ENCODE measurements at regions not wholly inside any gene's neighbourhood (a gene's known extent, or its start where the extent isn't known, plus 50 kb on each side); places are given as distances from the start of the nearest gene placed in this dataset.

DNA sequence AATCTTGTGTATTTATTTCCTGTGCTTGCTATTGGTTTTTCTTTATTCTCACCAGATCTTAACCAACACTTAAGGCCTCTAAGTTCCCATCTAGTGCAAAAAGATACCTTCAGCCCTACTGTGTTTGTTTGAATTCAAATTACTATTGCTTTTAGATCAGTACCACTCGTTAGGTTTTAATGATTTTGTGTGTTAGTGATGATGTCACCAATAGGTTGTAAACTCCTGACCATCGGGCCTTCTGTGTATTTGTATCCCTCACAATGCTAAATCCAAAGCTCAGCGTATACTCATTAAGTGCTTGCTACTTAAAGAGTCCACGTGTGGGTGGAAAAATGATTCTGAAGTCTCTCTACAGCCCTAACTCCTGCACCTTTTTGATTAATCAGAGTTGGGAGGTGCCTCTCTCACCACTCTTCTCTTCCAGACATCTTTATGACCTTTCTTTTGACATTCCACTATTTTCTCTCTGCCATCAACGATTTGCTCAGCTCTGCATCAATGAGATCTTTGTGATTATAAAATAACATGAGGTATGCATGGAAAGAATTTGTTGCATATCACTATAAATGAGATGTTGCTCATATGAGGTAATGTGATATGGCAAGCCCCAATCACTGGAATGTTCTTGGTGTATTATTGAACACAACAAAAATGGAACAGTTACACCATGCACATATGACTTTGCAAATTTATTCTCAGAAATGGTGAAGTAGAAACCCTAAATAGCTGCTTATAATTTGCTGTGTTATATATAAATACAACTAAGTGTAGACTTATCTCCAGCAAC, 55.1 kb upstream of the LAMA2 start:
- DNase-seq (ENCODE audit: low spot score) = peak; percentile 9

DNA sequence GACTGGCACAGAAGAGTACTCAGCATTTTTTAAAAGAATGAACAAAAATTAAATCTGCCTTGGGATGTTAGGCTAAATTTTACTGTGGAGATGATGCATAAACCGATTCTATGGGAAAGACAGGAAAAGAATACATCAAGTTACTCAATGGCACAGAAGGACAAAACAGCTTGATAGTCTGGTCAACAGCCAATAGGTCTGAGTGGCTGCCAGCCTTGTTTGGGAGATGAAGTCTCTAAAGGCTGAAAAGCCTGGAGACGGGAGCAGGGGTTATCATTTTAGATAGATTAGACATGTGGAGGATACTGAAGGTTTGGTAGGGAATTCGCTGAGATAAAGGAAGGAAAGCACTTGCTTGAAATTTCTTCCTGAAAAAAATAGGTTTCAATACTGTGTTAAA, 56.3 kb upstream of the LAMA2 start:
- no peak for DNase-seq (ENCODE audit: low spot score)

DNA sequence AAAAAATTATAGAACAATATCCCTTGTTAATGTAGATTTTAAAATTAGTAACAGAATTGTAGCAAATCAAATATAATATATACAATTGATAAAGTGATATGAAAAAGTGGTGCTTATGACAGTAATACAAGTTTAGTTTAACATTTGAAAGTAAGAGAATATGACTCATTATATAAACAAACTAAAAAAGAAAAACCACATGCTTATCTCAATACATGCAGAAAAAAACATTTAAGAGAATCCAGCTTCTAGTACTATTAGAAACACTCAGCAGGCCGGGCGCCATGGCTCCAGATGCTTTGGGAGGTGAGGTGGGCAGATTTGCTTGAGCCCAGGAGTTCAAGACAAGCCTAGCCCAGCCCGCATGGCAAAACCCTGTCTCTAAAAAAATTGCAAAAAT, 60.7 kb upstream of the LAMA2 start:
- no peak for DNase-seq (ENCODE audit: low spot score)

DNA sequence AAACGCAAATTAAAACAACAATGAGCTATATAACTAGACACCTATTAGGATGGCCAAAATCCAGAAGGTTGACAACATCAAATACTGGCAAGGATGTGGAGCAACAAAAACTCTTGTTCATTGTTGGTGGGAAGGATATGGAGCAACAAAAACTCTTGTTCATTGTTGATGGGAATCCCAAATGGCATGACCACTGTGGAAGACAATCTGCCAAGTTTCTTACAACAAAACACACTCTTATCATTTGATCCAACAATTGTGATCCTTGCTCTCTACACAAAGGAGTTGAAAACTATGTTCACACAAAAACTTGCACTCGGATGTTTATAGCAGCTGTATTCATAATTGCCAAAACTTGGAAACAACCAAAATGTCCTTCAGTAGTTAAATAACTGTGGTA, 61.8 kb upstream of the LAMA2 start:
- no peak for DNase-seq (ENCODE audit: low spot score)

DNA sequence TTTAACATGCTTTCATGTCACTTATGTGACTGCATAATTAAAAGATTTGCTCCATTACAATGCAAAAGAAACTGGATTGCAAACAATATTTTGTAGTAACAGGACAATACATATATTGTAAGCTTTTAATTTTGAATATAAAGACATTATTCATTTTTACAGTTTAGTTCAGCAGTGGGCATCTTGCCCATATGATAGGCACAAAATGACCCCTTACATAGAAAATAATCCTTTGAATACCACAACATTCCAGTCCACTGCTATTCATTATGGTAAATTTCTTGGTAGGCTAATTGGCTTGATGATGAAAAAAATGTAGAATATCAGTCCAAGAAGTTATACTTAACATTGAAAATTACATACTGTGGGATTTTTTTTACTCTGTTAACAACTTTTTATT, 74.1 kb upstream of the LAMA2 start:
- no peak for DNase-seq (ENCODE audit: low spot score)

DNA sequence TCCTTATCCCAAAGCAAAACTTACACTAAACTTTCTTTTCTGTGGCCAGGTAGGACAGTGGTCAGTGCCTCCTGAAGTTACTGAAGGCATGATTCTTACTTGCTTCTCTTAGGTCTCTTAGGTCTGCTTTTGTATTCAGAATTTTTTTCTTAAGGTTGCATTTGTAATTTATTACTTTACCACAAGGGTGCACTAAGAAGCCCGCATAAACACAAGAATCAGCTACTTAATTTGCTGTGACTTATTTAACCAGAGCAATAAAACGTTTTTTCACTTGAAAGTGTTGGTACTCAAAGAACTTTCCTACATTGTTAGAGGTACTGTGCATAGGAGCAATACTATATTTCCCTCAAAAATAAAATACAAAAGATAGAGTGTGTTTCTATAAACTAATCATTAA, 75.4 kb upstream of the LAMA2 start:
- peak; percentile 37 for DNase-seq (ENCODE audit: low spot score)

DNA sequence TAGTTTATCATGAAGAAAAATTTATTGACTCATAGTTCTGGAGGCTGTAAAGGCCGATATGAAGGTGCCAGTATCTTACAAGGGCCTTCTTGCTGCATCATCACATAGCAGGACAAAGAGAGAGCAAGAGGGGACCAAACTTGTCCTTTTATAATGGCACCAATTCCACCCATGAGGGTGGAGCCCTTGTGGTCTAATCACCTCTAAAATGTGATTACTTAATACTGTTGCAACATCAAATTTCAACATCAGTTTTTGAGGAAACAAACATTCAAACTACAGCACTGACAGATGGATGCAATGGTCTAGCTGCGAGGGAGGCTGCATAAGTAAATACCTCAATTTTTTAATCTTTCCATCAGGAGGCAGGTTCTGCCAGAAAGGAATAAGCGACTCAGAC, 76.7 kb upstream of the LAMA2 start:
- DNase-seq (ENCODE audit: low spot score) = no peak

DNA sequence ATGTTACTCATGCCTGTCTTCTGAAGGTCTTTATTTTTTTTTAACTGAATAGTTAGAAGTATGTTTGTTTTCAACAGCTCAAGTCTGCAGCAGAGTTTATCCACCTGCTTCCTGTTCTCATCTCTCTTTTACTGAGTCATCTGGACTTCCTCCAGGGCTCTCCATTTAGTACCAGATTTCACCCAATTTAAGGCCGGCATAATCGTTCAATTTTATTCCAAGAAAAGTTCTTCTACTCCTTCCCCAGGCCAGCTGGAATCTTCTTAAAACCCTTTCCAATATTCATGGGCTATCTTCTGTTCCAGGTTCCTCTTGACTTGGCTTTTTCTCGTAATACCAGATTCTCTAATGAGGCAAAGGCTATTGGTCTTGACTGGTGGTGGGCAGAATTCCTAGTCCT, 79.0 kb upstream of the LAMA2 start:
- DNase-seq (ENCODE audit: low spot score) = peak; percentile 9

DNA sequence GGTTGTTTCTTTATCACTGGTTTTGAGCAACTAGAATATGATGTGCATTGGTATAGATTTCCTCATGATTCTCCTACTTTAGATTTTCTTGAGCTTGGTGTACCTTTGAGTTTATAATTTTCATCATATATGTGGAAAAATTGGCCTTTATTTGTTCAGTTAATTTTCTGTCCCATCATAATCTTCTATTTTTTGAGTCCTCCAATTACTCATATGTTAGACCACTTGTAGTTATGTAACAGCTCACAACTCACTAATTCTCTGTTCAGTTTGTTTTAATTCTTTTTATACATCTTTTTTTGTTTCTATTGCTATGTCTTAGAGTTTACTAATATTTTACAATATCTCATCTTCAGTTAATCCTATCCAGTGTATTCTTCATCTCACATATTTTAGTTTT, 81.3 kb upstream of the LAMA2 start:
- DNase-seq (ENCODE audit: low spot score) = no peak

DNA sequence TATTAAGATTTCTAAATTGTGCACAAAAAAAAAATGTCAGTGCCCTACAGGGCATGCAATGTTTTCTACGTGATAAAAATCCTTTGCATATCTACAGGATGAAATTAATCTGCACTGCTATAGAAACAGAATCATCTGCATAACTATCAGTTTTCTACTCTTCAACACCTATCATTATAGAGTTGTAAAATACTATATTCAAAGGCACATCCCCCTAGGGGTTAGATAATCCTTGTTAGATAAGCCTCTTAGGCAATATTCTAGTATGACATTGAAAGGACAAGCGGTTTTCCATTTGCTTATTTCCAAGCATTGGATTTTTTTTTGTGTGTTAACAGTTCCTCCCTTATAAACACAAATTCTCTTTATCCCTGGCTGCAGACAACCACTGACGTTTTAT, 98.7 kb upstream of the LAMA2 start:
- DNase-seq (ENCODE audit: low spot score) = no peak

DNA sequence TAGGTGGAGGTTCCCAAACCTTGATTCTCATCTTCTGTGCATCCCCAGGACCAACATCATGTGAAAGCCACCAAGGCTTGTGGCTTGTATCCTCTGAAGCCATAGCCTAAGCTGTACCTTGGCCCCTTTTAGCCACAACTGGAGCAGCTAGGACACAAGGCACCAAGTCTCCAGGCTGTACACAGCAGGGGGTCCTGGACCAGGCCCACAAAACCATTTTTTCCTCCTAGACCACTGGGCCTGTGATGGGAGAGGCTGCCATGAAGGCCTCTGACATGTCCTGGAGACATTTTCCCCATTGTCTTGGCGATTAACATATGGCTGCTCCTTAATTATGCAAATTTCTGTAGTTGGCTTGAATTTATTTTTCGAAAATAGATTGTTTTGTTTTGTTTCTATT, 114.8 kb upstream of the LAMA2 start:
- no peak for DNase-seq (ENCODE audit: low spot score)

DNA sequence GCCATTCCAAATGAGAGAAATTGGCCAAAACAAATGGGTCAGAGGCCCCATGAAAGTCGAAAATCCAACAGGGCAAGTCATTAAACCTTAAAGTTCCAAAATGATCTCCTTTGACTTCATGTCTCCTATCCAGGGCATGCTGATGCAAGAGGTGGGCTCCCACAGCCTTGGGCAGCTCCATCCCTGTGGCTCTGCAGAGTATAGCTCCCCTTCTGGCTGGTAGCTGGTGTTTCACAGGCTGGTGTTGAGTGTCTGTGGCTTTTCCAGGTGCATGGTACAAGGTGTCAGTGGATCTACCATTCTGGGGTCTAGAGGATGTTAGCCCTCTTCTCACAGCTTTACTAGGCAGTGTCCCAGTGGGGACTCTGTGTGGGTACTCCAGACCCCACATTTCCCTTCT, 115.2 kb upstream of the LAMA2 start:
- DNase-seq (ENCODE audit: low spot score) = no peak

DNA sequence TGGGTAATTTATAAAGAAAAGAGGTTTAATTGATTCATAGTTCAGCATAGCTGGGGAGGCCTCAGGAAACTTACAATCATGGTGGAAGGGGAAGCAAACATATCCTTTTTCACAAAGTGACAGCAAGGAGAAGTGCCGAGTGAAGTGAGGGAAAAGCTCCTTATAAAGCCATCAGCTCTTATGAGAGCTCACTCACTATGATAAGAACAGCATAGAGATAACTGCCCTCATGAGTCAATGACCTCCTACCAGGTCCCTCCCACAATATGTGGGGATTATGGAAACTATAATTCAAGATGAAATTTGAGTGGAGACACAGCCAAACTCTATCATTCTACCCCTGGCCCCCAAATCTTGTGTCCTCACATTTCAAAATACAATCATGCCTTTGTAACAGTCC, 115.8 kb upstream of the LAMA2 start:
- no peak for DNase-seq (ENCODE audit: low spot score)

DNA sequence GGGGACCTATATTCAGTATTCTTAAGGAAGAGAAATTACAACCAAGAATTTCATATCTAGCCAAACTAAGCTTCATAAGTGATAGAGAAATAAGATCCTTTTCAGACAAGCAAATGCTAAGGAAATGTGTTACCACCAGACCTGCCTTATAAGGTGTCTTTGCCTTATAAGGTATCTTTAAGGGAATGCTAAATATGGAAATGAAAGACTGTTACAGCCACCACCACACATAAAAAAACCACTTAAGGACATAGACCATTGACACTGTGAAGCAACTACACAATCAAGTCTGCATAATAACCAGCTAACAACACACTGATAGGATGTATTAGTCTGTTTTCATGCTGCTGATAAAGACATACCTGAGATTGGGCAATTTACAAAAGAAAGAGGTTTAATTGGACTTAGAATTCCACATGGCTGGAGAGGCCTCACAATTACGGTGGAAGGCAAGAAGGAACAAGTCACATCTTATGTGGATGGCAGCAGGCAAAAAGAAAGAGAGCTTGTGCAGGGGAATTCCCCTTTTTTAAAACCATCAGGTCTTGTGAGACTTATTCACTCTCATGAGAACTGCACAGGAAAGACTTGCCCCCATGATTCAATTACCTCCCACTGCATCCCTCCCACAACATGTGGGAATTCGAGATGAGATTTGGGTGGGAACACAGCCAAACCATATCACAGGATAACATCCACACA, 119.2 kb upstream of the LAMA2 start:
- no peak for DNase-seq (ENCODE audit: low spot score)

DNA sequence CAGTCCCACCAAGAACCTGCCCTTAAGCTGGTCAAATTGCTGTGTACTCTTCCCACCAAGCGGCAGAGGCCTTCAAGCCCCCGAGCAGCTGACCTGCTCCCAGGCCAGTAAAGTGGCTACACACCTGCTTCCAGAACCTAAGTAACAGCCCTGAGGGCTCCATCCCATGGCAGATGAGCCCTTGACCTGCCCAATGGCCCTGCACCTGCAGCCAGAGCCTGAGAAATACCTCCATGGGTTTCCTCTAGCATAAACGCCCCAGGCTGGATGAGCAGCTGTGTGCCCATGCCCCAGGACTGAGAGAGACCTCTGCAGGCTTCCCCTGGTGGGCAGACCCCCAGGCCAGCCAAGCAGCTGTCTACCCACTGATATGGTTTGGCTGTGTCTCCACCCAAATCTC, 123.0 kb upstream of the LAMA2 start:
- DNase-seq (ENCODE audit: low spot score) = no peak

DNA sequence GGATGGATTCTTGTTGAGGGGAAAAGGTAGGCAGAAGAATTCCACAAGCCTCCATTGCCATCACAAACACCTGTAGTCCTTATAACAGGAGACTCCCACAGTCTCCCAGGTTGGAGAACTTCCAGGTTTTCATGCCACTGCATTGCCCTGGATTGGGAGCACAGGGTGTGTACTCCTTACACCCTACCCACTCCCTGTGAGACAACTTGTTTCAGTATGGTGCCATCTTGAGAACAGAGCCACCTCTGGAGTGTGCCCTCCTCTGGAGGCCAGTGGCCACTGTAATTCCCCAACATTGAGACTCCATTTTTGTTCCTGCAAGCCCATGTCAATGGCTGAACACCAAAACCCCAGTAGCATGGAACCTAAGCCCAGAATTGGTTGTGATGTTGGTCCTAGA, 123.5 kb upstream of the LAMA2 start:
- DNase-seq (ENCODE audit: low spot score) = no peak

DNA sequence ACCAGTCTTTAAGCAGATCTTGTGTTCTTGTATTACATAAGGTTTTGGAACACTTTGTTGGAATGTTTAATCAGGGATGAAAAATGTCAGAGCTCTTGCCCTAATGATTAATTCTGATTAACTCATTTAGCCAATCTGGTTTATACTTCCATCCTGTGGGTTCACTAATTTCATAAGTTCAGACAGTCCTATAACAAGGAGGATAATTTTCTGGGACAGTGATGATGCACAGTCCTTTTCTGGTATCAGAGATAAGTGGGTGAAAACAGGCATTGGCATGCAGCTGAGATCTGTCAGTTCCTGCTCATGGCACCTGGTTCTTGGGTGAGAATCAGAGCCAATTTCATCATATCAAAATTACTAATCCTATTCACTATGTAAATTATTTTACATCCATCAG, 125.0 kb upstream of the LAMA2 start:
- no peak for DNase-seq (ENCODE audit: low spot score)

DNA sequence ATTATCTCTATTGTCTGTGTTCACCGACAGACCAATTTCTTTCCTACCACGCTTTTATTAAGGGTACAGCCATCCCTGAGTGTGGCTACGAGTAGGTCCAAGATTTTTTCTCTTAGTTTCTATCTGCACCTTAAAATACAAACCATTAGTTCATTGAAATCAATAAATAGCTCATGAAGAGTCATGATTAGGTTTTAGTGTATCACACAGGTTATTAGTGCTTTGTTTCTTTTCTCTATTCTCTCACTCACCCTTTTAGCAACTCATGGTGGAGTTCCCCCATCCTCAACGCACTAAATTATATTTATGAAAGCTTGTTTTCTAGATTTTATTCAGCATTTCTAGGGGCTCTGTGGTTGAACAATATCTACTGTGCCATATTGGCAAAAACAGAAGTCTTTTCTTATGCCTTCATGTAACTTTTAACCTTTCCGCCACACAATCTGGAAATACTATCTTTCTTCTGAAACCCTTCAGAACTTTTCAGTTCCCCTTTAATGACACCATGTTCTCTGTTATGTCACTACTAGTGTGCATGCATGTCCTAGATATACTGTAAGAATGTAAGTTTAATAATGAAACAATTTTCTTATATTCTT, 128.2 kb upstream of the LAMA2 start:
- DNase-seq (ENCODE audit: low spot score) = no peak

DNA sequence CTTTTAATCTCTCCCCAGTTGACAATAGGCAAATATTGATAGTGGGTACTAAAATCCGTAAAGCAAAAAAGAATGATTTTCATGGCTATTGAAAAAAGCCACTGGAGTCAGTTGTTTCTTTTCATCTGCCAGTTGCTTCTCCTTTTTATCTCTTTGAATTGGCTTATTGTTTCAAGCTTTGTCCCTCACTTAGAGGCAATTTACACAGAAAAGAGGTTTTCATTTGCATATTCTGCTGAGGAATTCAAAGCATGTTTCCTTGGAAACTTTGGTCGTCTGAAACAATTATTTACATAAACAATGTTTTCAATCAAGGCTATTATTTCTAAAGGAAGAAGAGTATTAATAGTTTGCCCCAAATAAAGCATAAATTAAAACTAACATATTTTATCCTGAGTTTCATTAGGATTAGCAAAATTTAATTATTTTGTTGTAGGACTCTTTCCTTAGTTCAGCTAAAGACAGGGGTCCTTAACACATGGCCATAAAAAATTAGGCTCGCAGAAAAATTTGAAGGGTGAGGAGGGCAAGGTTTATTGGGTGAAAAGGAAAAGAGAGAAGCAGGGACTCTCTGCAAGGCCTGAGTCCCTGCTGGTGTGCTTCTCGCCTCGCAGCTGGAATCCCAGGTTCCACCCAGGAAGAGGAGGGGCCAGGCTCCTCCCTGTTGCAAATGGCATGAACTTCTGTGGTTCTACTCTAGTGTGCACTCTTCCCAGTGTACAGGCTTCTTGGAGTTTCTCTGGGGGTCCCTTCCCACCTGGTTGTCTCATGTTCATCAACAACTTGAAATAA, 138.8 kb upstream of the LAMA2 start:
- DNase-seq (ENCODE audit: low spot score) = no peak

DNA sequence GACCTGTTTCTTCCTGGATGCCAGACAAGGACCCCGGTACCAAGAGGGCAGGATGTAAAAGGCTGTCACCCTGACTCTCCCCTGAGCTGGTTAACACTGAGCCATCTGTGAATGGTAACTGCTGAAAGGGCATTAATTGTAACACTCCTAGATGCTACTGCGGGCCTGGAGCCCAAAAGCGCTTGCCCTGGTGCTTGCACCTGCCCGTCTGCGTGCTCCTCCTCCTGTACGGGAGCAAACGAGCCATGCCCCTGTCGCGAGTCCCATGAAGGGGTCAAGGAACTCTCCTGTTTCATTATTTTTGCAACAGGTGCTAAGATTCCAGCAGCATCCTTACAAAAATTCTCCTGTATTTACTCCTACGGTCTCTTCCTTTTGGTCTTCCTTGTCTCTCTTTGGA, 140.0 kb upstream of the LAMA2 start:
- DNase-seq (ENCODE audit: low spot score) = no peak

DNA sequence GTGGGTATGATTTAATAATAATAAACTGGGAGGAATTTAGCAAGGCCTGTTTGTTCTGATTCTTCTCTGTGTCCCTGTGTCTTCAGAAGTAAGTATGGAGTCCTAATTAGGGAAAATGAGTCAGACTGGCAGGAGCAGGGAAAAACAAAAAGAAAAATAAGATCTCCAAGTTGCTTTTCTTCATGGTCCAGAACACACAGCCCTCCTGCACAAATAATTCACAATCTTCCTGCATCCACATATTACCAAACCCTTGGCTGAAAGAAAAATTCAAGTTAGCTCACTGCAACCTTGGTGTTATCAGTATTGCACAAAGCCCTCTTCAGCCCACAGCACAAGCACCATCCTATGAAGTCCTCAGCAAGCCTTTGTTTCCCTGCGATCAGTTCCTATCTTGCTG, 142.0 kb upstream of the LAMA2 start:
- no peak for DNase-seq (ENCODE audit: low spot score)

DNA sequence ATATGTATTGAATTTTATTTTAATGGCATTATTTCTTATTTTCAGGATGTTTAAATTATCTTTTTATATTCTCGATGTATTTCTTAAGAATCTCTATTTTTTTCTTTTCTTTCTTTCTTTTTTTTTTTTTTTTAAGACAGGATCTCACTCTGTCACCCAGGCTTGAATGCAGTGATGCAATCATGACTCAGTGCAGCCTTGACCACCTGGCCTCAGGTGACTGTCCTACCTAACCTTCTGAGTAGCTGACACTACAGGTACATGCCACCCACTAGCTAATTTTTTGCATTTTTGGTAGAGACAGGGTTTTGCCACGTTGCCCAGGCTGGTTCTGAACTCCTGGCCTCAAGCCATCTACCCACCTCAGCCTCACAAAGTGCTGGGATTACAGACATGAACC, 143.8 kb upstream of the LAMA2 start:
- DNase-seq (ENCODE audit: low spot score) = no peak

DNA sequence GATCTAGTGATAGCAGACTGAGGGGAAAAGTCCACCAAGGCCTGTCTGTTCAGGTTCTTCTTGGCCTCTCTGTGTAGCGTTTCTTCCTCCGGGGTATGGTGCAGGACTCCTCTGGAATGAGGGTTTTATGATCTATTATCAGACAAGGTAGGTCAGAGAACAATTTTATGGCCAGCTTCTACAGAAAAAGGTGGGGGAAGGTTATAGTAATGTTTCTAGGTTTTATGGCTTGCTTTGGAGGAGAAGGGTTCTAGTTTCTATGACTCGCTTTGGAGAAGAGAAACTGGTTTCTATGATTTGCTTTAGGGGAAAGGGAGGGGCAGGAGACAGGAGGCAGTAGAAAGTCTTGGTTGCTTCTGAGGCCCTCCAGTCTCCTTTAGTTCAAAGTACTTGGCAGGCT, 144.8 kb upstream of the LAMA2 start:
- no peak for DNase-seq (ENCODE audit: low spot score)
